ENCODE measurements at regions not wholly inside any gene's neighbourhood (a gene's known extent, or its start where the extent isn't known, plus 50 kb on each side); places are given as distances from the start of the nearest gene placed in this dataset.

- Histone ChIP-seq H3K9me3 (no peaks in the 10 kb centered on the region), H3K36me3 (no peaks in the 10 kb centered on the region), H3K4me3 (no peak overlapping the region), H3K27ac (no peak overlapping the region), H3K4me1 (ENCODE audit: insufficient read depth) (no peaks in the 10 kb centered on the region), H3K27me3 (no peaks in the 10 kb centered on the region)
- DNase-seq, result no peak
- intact Hi-C loops (cut with DNase I), result no loop called here
- no peak for TF ChIP-seq EP300 (IDR thresholded peaks at IDR 0.05)
- TF ChIP-seq, protein P1, sequence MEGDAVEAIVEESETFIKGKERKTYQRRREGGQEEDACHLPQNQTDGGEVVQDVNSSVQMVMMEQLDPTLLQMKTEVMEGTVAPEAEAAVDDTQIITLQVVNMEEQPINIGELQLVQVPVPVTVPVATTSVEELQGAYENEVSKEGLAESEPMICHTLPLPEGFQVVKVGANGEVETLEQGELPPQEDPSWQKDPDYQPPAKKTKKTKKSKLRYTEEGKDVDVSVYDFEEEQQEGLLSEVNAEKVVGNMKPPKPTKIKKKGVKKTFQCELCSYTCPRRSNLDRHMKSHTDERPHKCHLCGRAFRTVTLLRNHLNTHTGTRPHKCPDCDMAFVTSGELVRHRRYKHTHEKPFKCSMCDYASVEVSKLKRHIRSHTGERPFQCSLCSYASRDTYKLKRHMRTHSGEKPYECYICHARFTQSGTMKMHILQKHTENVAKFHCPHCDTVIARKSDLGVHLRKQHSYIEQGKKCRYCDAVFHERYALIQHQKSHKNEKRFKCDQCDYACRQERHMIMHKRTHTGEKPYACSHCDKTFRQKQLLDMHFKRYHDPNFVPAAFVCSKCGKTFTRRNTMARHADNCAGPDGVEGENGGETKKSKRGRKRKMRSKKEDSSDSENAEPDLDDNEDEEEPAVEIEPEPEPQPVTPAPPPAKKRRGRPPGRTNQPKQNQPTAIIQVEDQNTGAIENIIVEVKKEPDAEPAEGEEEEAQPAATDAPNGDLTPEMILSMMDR (IDR thresholded peaks at IDR 0.05), result no peak
- TF ChIP-seq POLR2A (IDR thresholded peaks at IDR 0.05), result no peak
- 92 to 100% (median 98%) methylated on average over 1 of the region's 1 CpG for WGBS, 3 donors
These were observed 428.6 kb downstream of the PSAT1 start for GRCh38 chr9:78725503-78725902.

- Histone ChIP-seq H3K4me1 (ENCODE audit: insufficient read depth) (no peaks in the 10 kb centered on the region), H3K4me3 (no peak overlapping the region), H3K27me3 (no peaks in the 10 kb centered on the region), H3K27ac (no peak overlapping the region), H3K9me3 (no peaks in the 10 kb centered on the region), H3K36me3 (no peaks in the 10 kb centered on the region)
- DNase-seq, result no peak
- intact Hi-C loops (cut with DNase I), result no loop called here
- 30 to 33% (median 31%) methylated on average over 5 of the region's 5 CpGs for WGBS, 3 donors
- no peak for TF ChIP-seq POLR2A (IDR thresholded peaks at IDR 0.05)
- TF ChIP-seq, protein P1 (IDR thresholded peaks at IDR 0.05), result no peak
- TF ChIP-seq EP300 (IDR thresholded peaks at IDR 0.05), result no peak
These were observed 448.4 kb downstream of the PSAT1 start for GRCh38 chr9:78745331-78745730.

- WGBS, 3 donors, result 5 to 23% (median 6%) methylated on average over 3 of the region's 3 CpGs
- H3K9me3 ChIP-seq, result no peaks in the 10 kb centered on the region
- no peak overlapping the region for H3K27ac ChIP-seq
- H3K36me3 ChIP-seq, result no peaks in the 10 kb centered on the region
- H3K4me1 ChIP-seq (ENCODE audit: insufficient read depth), result no peaks in the 10 kb centered on the region
- TF ChIP-seq POLR2A (IDR thresholded peaks at IDR 0.05) (no peak), EP300 (IDR thresholded peaks at IDR 0.05) (no peak)
- TF ChIP-seq, protein P1 (IDR thresholded peaks at IDR 0.05), result no peak
- no peak for DNase-seq
- intact Hi-C loops (cut with DNase I), result no loop called here
- H3K27me3 ChIP-seq, result no peaks in the 10 kb centered on the region
- no peak overlapping the region for H3K4me3 ChIP-seq
These were observed 449.1 kb downstream of the PSAT1 start for GRCh38 chr9:78746010-78746409.

GRCh38 chr9:78753039-78753438, 456.1 kb downstream of the PSAT1 start:
- no peak for DNase-seq
- no peak for TF ChIP-seq POLR2A (IDR thresholded peaks at IDR 0.05)
- TF ChIP-seq, protein P1 (IDR thresholded peaks at IDR 0.05), result no peak
- TF ChIP-seq EP300 (IDR thresholded peaks at IDR 0.05), result no peak
- Histone ChIP-seq H3K27me3 (no peaks in the 10 kb centered on the region), H3K4me3 (no peak overlapping the region), H3K4me1 (ENCODE audit: insufficient read depth) (no peaks in the 10 kb centered on the region), H3K9me3 (peaks cover 0 to 3% of the 10 kb centered on the region in 2 donors), H3K27ac (no peak overlapping the region), H3K36me3 (no peaks in the 10 kb centered on the region)
- intact Hi-C loops (cut with DNase I), result no loop called here

All from ovary (tissue), 7 donors.